HG02623 (cell line): ENCODE measurements at regions not wholly inside any gene's neighbourhood (a gene's known extent, or its start where the extent isn't known, plus 50 kb on each side); places are given as distances from the start of the nearest gene placed in this dataset.
"Not testable (repeated sequence)": the region's sequence is repeated elsewhere in the genome, so short reads cannot be mapped to it uniquely, and the experiment has no call there.

Source experiments
- ATAC-seq: cut with Tn5 transposase; IDR thresholded peaks from one replicate; pipeline ENCODE4 v1.9.1; 2021; ENCODE audit warnings: moderate library complexity; ENCODE audit not compliant: unreplicated experiment

- no peak for ATAC-seq
Measured at GRCh38 chr11:23134627-23135026, 274.4 kb upstream of the CCDC179 start.

GRCh38 chr11:23138761-23139160 lies 278.5 kb upstream of the CCDC179 start:
- ATAC-seq = no peak

GRCh38 chr11:23143022-23143421 lies 282.7 kb upstream of the CCDC179 start:
- no peak for ATAC-seq

- no peak for ATAC-seq
Measured at GRCh38 chr11:23151819-23152218, 291.5 kb upstream of the CCDC179 start.

GRCh38 chr11:23155503-23155902 lies 295.2 kb upstream of the CCDC179 start:
- no peak for ATAC-seq

GRCh38 chr11:23164022-23164421 lies 303.7 kb upstream of the CCDC179 start:
- no peak for ATAC-seq

- no peak for ATAC-seq
Measured at GRCh38 chr11:23166376-23166775, 306.1 kb upstream of the CCDC179 start.

- no peak for ATAC-seq
Measured at GRCh38 chr11:23179609-23180008, 319.3 kb upstream of the CCDC179 start.

GRCh38 chr11:23181022-23181807 lies 320.9 kb upstream of the CCDC179 start:
- ATAC-seq = no peak

- no peak for ATAC-seq
Measured at GRCh38 chr11:23192256-23192655, 332.0 kb upstream of the CCDC179 start.

- ATAC-seq = no peak
Measured at GRCh38 chr11:23201936-23202522, 341.8 kb upstream of the CCDC179 start.

GRCh38 chr11:23202611-23203010 lies 342.3 kb upstream of the CCDC179 start:
- ATAC-seq = no peak

- no peak for ATAC-seq
Measured at GRCh38 chr11:23205156-23205871, 345.0 kb upstream of the CCDC179 start.

- ATAC-seq = no peak
Measured at GRCh38 chr11:23206741-23207336, 346.6 kb upstream of the CCDC179 start.

- ATAC-seq = no peak
Measured at GRCh38 chr11:23211221-23211620, 350.9 kb upstream of the CCDC179 start.

- ATAC-seq = no peak
Measured at GRCh38 chr11:23212807-23213206, 352.5 kb upstream of the CCDC179 start.

- ATAC-seq = no peak
Measured at GRCh38 chr11:23217072-23217471, 356.8 kb upstream of the CCDC179 start.

- not testable (repeated sequence) for ATAC-seq
Measured at GRCh38 chr11:23220086-23220485, 359.8 kb upstream of the CCDC179 start.

- ATAC-seq = no peak
Measured at GRCh38 chr11:23221366-23221765, 361.1 kb upstream of the CCDC179 start.

GRCh38 chr11:23226331-23227077 lies 366.2 kb upstream of the CCDC179 start:
- no peak for ATAC-seq

GRCh38 chr11:23227078-23227445 lies 366.8 kb upstream of the CCDC179 start:
- ATAC-seq = no peak
